NCI-H2171 treated with DMSO at 0.1 percent for 48 hours (cell line): ENCODE measurements at regions not wholly inside any gene's neighbourhood (a gene's known extent, or its start where the extent isn't known, plus 50 kb on each side); places are given as distances from the start of the nearest gene placed in this dataset.
A peak's percentile ranks its signal among the peaks of the same experiment; 100 is the strongest.
"Not testable (repeated sequence)": the region's sequence is repeated elsewhere in the genome, so short reads cannot be mapped to it uniquely, and the experiment has no call there.

Source experiments
- DNase-seq: peaks from one replicate; lab custom pipeline; 2025; lab: John Stamatoyannopoulos, UW

DNA sequence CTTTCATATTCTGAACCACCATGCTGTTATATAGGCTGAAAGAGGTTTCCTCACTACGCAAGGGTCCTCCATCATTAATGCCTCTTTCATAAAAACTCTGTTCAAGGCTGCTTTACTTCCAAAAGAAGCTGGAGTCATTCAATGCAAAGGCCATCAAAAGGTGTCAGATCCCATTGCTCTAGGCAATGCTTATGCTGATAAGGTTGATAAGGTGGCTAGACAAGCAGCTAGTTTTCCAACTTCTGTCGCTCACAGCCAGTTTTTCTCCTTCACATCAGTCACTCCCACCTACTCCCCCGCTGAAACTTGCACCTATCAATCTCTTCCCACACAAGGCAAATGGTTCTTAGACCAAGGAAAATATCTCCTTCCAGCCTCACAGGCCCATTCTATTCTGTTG is 676.2 kb downstream of the TLE1 start:
- DNase-seq, result not testable (repeated sequence)

- no peak for DNase-seq
Measured at GRCh38 chr9:81002906-81003305, 686.4 kb downstream of the TLE1 start.

DNA sequence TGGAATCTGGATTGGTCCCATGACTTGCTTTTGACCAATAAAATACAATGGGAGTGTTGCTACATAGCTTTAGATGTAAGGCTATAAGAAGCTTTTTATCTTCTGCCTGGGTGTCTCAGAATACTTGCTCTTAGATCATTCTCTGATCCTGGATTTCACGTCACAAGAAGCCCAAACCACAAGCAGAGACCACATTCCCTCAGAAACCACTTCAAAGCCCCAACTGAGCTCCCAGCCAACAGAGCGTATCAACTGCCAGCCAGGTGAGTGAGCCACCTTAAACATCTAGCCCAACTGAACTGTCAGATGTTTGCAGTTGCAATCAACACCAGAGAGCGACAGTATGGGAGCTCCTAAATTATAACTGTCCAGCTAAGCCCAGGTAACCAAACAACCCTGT is 687.1 kb downstream of the TLE1 start:
- DNase-seq, result no peak

GRCh38 chr9:80995759-80996158 is 693.6 kb downstream of the TLE1 start:
- DNase-seq, result no peak

DNA sequence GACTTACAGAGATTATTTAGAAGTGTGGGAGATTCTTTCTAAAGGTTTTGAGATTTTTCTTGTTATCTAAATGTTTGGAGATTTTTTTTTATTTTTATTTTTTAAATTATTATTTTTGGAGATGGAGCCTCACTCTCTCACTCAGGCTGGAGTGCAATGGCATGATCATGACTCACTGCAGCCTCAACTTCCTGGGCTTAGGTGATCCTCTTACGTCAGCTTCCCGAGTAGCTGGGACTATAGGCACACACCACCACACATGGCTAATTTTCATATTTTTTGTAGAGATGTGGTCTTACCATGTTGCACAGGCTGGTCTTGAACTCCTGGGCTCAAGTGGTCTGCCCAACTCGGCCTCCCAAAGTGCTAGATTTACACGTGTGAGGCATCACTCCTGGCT is 694.5 kb downstream of the TLE1 start:
- DNase-seq, result no peak

- DNase-seq, result not testable (repeated sequence)
Measured at GRCh38 chr9:80985595-80985994, 703.8 kb downstream of the TLE1 start.

GRCh38 chr9:80976403-80976802 is 712.9 kb downstream of the TLE1 start:
- DNase-seq, result no peak

DNA sequence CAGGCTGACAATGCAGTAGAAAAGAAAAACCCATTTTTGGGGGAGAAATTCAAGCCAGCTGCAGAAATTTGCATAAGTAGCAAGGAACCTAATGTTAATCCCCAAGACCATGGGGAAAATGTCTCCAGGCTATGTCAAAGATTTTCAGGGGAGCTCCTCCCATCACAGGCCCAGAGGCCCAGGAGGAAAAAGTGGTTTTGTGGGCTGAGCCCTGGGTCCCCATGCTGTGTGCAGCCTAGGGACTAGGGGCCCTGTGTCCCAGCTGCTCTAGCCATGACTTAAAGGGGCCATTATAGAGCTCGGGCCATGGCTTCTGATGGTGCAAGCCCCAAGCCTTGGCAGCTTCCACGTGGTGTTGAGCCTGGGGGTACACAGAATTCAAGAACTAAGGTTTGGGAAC is 719.0 kb downstream of the TLE1 start:
- DNase-seq, result not testable (repeated sequence)

- DNase-seq, result no peak
Measured at GRCh38 chr9:80968611-80969010, 720.7 kb downstream of the TLE1 start.

- DNase-seq, result no peak
Measured at GRCh38 chr9:80964914-80965313, 724.4 kb downstream of the TLE1 start.

DNA sequence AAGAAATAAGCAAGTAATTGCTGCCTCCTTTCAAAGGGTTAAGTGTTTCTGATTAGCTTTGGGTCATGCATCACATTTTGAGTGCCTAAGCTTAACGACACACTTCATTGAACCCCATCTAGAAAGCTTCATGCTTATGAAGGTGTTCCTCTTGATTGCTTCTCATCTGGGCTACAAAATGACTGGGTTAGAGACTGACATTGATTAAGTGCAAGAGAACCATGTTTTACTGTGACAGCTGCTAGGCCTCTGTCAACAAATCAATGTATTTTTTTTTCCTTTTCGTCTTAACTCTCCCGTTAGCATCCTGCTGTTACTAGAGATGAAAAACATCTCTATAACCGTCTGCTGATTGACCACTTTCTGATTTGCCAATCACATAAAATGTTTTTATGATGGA is 725.0 kb downstream of the TLE1 start:
- DNase-seq, result peak; percentile 95

GRCh38 chr9:80957801-80958200 is 731.5 kb downstream of the TLE1 start:
- DNase-seq, result no peak

DNA sequence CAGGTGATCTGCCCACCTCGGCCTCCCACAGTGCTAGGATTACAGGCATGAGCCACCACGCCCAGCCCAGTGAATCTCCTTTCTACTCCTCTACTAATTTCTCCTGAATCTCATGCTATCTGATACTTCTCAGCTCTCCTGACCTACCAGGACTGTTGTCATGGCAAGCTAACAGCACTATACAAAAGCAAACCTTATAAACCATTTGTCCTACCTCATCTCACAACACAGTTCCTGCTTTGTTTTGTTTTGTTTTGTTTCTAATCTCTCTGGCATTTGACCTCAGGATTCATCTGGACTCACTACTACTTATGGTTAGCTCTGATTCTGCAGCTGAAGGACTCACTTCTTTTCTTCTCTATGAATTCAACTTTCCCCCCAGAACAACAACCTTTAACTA is 734.8 kb downstream of the TLE1 start:
- DNase-seq, result no peak

- DNase-seq, result no peak
Measured at GRCh38 chr9:80952363-80952922, 736.9 kb downstream of the TLE1 start.

DNA sequence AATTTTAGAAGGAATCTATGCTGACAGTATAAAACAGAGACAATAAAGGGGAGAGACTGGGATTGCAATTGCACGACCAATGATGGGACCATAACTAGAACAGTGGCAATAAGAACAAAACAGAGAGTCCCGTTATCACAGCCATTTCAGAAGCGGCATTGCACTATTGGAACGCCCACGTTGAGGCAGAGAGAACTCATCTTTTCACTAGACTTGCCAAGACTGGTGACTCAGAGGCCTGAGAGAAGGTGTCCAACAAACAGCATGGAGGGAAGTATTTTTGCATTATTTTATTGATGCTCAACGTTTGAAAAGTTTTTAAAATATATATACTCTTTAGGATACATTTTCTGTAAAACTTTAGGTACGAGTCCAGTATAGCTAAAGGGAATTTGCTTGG is 737.7 kb downstream of the TLE1 start:
- no peak for DNase-seq

DNA sequence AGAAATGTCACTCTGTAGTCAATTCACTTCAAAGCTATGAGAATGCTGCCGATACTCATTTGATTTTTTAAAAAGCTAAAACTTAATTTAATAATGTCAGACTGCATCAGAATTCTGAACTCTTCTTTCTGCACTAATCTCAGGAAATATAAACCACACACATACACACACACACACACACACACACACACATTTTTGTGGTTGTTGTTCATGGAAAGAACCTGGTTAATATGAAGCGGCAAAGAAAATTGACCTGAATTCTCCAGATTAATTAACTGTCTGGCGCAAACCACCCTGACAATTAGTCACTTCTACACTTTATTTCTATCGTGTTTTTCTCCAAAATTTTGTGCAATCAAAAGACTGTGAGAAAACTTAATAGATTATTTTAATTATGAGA is 740.5 kb downstream of the TLE1 start:
- DNase-seq, result no peak

- no peak for DNase-seq
Measured at GRCh38 chr9:80948066-80948465, 741.3 kb downstream of the TLE1 start.

DNA sequence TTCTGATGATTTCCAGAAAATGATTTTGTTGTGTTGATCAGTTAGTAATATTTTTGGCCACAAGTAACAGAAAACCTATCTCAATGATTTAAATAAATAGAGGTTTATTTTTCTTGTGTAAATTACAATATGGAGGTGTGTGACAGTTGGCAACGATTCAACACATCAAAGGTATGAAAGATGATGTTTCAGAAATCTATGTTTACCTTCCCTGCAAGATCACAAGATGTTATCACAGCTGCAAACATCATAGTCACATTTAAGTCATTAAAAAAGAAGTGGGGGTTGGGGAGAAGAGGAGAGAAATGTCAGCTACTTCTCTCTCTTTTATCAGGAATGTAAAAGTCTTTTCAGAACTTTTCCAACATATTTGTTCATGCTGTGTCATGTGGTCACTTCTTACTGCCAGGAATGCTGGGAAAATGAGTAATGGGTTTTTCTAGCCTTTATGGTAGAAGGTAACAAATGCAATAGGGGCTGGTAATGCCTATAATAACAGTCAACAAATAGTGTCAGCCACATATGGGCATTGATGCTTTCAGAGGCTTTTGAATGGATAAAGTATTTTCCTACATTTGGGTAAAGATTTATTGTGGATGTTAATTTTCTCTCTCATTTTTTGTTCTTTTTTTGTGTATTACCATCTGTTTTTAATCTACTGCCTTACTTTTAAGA is 742.7 kb downstream of the TLE1 start:
- DNase-seq, result peak; percentile 27

GRCh38 chr9:80945436-80945835 is 743.9 kb downstream of the TLE1 start:
- DNase-seq, result no peak

DNA sequence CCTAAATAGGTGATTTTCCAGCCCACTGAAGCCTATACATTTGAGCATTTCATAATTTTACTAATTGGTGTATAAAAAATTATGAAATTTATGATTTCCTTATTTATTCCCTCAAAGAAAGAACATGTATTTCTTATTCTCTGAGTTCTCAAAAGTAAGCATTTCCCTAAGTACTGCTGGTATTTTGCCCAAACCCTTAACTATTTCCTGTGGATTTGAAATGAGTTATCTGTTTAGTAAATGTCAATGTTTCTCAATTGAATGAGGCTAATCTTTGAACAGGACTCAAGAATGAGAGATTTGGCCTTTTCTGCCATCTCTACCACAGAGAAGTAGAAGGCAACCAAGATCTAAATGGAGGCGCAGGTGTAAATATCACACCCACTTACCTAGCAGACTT is 751.7 kb downstream of the TLE1 start:
- no peak for DNase-seq

DNA sequence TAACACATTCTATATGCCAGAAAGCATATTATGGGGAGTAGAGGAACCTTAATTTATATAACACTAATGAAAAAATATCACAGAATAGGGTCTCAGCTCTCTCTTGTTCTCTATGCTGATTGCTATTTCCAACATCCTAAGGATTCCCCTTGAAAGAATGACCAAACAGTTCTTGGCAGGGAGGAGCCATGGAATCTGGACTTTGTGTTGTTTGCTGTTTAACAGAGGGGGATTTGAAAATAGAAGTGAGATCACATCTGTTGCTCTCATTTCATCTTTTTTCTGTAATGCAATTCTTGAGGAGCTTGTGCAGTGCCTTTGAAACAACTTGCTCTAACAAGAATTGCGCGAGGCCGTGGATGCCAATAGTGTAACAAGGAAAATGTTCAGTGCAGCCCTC is 755.3 kb downstream of the TLE1 start:
- no peak for DNase-seq

GRCh38 chr9:80932947-80933780 is 756.2 kb downstream of the TLE1 start:
- no peak for DNase-seq

GRCh38 chr9:80932181-80932580 is 757.2 kb downstream of the TLE1 start:
- no peak for DNase-seq
